Fibroblast of the conjunctiva (primary cell): ENCODE measurements at regions not wholly inside any gene's neighbourhood (a gene's known extent, or its start where the extent isn't known, plus 50 kb on each side); places are given as distances from the start of the nearest gene placed in this dataset.

Experiments used
- DNase-seq: peaks from one replicate; pipeline ENCODE4 v3.0.0-alpha.2; 2010; ENCODE audit warnings: low read depth

GRCh38 chr18:55166260-55166598, 207.0 kb upstream of the CCDC68 start:
- no peak for DNase-seq

DNA sequence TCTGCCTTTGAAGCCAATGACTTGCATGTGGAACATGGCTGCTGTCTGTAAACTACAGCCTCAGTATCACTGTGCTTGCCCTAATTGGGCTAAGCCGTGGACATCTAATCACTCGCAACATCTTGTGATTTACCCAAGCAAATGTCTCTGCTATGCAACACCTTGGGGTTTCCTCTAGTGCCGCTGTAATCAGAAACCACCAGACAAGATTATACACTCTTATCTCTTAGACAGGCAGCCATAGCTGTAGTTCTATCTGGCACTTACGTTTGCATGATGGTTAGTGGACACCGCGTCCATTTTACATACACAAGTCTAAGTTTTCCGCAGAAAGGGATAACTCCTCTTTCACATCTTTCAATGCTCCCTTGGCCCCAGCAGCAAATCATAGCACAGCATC, 204.3 kb upstream of the CCDC68 start:
- DNase-seq: no peak

- no peak for DNase-seq
Observed at GRCh38 chr18:55161916-55162315, 202.7 kb upstream of the CCDC68 start.

DNA sequence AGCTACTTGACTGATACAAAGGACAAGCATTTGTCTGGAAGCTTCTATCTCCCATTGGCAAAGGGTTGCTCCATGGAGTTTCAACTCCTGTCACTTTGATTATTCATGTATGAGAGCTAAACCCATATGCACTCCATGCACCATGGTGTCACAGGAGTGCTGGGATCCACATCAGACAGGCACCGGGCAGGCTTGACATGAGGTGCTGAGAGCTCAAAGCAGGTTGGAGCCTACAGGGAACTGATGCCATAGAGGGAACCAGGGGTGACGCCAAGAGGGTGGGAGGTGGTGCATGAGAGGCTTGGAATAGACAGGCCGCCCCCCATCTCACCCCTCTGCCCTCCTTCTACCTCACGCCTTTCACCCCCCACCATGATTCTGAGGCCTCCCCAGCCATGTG, 199.8 kb upstream of the CCDC68 start:
- DNase-seq: no peak

DNA sequence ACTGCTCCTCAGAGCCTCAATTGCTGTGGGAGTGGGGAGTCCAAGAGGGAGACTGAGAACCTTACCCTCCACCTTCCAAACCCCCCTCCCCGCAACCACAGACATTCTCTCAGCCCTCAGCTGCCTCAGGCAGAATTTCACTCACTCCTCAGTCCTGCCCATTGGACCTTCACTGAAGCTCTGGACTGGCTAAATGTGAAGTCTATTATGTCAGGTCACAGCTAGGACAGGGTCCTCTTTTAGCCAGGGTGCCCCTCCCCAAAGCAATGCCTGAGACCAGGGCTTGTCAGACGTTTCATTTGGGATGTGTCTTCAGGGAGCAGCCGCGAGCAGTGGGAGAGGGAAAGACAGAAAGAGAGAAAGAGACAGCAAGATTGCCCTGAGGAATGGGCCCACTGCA, 199.3 kb upstream of the CCDC68 start:
- no peak for DNase-seq

DNA sequence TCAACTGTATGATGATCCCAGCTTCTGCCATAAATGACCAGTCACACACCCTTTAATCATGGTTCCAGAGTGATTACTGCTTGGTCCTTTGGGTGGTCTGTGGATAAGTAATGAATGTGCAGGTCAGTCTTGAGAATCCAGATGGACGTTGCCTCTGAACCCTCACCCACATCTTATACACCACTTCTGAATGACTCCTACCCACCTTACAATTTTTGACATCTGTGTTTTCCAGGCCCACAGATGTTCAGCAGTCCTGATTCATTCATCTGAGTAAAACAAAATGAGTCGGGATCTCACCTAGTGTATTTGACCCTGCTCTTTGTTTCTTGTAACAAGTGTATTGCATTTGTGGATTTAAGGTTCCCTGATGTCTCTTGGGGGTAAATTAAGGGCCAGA, 194.1 kb upstream of the CCDC68 start:
- DNase-seq: no peak

DNA sequence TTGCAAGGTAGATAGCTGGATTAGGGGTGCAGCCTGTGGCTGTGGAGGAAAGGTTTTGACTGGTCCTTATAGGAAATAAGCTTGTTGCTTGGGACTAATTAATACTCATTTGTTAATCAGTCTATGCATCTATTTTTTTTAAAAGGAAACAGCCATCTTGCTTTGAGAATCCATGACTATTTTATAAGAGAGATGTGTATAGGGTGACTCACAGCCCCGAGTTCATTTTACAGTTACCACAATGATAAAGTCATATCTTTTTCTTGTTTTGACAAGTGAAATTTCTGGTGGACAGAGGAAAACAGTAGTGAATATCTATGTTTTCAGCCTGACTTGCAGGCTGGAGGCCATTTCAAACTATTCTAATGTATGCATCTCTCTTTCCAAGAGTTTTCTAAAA, 193.5 kb upstream of the CCDC68 start:
- DNase-seq: no peak

GRCh38 chr18:55149994-55150393, 190.7 kb upstream of the CCDC68 start:
- no peak for DNase-seq

GRCh38 chr18:55147791-55148190, 188.5 kb upstream of the CCDC68 start:
- DNase-seq: no peak

GRCh38 chr18:55144193-55144930, 185.1 kb upstream of the CCDC68 start:
- no peak for DNase-seq

DNA sequence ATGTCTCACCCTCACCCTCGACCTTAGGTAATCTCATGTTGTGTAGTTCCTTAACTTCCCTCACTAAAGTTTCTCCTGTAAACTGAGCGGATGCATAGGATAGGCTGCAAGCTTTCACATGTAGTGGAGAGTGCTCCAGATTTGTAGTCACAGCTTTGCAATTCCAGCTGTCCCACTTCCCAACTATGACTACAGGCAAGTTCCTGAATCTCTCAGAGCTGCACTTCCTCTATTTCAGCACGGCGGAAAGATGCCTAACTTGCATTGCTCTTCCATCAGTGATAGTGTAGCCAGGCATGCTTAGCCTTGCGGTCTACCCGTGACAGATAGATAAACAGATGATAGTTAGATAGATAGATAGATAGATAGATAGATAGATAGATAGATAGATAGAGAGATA, 183.1 kb upstream of the CCDC68 start:
- no peak for DNase-seq

DNA sequence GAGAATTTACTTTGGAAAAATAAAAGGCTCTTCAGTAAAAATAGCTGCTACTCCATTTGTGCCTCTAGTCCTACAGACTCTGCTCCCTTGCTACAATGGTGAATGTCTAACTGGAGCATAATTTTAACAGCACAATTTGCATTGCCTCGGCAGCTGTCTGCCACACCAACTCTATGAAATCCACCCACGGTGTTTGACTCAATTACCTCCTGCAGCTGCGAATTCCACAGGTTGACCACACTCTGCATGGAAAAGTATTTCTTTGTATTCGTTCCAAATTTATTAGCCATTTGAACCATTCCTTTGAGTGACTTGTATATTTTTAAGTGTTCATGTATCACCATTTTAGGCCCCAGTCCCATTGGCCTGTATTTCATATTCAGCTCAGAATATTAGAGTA, 182.1 kb upstream of the CCDC68 start:
- DNase-seq: no peak

GRCh38 chr18:55139836-55140235, 180.6 kb upstream of the CCDC68 start:
- no peak for DNase-seq

DNA sequence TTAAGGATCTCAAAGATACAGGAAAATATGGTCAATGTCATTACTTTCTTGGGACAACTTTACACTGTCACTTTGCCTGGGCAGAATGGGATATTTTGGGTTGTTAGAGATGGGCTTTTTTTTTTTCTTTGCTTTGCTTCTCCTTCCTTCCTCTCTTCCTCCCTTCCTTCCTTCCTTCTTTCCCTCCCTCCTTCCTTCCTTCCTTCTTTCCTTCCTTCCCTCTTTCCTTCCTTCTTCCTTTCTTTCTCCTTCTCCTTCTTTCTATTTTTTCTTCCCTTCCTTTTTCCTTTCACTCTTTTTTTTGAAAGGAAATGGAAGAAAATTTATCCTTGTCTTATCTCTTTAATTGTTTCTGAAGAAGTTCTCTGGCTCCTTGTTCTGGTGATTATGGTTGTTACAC, 180.0 kb upstream of the CCDC68 start:
- no peak for DNase-seq

DNA sequence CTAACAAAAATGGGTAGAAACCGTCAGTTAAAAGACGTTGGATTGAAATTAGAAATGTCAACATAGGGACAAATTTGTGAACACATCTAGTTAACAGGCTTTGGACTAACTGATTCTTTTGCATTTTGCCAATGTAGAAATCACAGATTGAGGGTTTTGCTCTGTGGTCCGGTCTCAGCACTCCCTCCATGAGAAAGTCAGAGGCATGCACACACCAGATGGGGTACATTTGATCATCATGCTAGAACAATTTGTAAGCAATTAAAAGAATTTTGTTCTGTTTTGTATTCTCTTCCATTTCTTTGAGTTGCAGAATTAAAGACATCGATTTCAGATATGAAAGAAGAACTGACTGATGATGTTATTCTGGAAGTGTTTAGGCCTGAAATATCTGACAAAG, 179.1 kb upstream of the CCDC68 start:
- DNase-seq: no peak

GRCh38 chr18:55137602-55138001, 178.3 kb upstream of the CCDC68 start:
- DNase-seq: no peak

DNA sequence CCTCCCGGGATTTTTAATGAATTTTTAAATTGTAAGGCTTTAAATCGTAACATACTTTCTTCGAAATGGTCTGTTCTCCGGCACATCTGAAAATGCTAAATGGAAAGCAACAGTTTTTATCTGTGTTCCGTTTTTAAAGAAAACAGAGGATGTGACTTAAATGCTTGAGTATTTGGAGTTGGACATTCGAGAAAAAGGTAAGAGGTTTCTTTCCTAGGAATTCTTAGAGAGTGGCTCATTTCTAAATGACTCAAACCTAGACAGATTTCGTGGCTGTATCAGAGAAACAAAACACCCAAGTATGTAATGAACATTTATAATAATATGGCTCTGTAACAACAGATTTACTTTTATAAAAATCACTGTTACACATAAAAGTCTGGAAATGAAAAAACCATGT, 177.6 kb upstream of the CCDC68 start:
- no peak for DNase-seq

DNA sequence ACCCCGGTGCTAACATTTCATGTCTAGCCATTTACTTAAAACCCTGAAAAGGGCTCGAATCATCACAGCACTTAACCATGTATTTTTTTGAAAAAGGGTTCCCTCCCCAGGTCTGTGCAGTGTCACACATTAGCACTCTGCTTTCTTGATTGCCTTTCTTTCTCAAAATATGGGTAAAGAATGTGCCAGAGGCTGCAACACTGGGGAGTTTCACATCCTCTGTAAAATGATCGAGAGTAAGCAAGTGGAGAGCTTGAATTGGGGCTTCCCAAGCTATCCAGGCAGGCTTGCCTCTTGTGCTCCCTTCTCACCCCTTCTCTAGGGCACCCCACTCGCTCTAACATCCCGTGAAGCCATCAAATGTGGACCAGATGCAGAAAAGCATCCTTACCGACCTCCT, 177.0 kb upstream of the CCDC68 start:
- DNase-seq: no peak

GRCh38 chr18:55133378-55133777, 174.1 kb upstream of the CCDC68 start:
- no peak for DNase-seq

DNA sequence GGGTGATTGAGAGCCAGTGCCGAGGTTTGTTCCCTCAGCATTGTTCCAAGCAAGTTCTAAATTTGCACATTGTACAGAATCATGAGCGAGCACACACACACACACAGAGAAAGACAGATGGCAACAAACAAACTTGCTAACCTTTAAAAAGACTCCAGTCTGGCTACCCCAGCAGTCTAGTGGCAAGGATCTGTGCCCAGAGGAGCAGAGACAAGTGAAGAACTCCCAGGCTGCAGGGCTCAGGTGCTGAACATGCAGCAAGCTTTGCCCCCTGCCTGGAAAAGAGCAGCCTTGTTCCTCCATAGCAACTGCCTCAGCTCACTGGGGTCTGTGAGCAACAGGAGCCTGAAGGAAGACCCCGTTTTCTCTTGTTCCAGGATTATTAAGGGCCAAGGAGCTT, 169.2 kb upstream of the CCDC68 start:
- DNase-seq: no peak

DNA sequence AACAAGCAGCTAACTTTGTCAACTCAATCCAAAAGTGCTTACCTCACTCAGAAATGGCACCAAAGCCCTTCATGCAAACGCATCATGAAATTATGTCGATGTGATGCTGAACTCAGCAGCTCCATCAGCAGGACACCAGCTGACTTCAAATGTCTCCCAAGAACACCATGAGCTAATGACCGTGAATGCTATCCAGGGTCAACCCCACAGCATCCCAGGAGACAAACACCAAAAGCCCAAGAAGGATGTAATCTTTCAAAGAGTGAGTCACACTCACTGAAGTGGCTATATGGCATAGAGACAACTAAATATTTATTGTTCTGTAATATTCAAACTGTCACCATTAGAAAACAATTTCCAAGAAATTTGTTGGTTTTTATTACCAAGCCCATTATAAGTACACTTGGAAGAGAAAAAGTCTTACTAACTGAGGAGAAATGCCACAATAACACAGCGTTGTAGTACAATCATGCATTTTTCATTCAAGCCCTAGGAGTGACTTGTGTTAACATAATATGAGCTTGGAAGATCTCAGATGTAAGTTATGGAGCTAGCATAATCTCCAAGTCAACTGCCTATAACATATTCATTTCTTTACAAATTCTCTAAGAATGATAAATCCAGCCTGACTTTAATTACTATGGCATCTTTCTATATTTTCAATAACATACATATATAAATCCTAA, 165.0 kb upstream of the CCDC68 start:
- no peak for DNase-seq

- DNase-seq: no peak
Observed at GRCh38 chr18:55123361-55123760, 164.1 kb upstream of the CCDC68 start.

DNA sequence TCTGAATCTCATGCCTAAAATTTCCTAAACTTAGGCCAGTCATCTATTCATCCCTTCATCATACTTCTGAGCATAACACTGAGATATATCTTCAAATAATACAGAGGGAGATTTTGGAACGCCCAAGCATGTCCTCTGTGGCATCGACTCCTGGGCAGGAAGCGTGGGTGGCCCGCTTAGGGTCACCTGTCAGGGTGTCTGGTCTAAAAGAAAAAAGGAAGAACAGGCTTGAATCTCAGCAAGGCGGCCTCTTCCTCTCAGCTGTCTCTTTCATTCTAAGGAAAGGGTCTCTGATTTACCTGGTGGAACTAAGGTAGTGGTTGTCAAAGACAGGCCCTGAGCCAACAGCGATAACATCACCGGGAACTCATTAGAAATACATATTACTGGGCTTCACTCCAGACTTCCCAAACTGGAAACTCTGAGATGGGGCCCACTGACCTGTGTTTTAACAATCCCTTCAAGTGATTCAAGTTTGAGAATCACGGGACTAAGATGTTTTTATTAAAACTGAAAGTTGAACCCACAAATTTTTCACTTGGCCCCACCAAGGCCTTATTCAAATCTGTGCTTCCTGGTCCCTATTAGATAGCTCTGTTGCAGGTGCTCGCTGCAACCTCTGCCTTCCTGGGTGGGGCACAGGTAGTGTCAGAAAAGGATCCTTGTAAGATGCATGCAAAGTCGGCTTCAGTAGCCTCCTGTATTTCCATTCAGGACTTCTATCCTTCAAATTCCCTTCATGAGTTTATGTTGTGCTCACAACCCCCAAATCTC, 162.3 kb upstream of the CCDC68 start:
- no peak for DNase-seq
